PC-3 (cell line): ENCODE measurements at regions not wholly inside any gene's neighbourhood (a gene's known extent, or its start where the extent isn't known, plus 50 kb on each side); places are given as distances from the start of the nearest gene placed in this dataset.

Experiments used
- CTCF ChIP-seq: fragments of 300-600 bp; sonication (generic); conservative IDR thresholded peaks from 2 replicates; pipeline ENCODE4 v1.5.1; 2017; ENCODE audit warnings: antibody characterized with exemption, low read depth, mild to moderate bottlenecking, low read length
- EZH2 ChIP-seq: fragments of 300-600 bp; sonication (generic); IDR thresholded peaks from one replicate; pipeline ENCODE4 v1.6.1; 2017; ENCODE audit warnings: antibody characterized with exemption, mild to moderate bottlenecking, low read length; ENCODE audit not compliant: unreplicated experiment
- EZH2phosphoT487 ChIP-seq: fragments of 300-600 bp; sonication (generic); IDR thresholded peaks from 2 replicates; pipeline ENCODE4 v1.6.1; 2018; ENCODE audit warnings: mild to moderate bottlenecking, antibody characterized with exemption, low read length, borderline replicate concordance

GRCh38 chr20:37643400-37643799 lies 50.4 kb upstream of the CTNNBL1 start:
- TF ChIP-seq CTCF, result no peak
- TF ChIP-seq EZH2, result no peak
- TF ChIP-seq EZH2phosphoT487, result no peak
